ENCODE measurements at regions not wholly inside any gene's neighbourhood (a gene's known extent, or its start where the extent isn't known, plus 50 kb on each side); places are given as distances from the start of the nearest gene placed in this dataset.
"Not testable (repeated sequence)": the region's sequence is repeated elsewhere in the genome, so short reads cannot be mapped to it uniquely, and the experiment has no call there.

- DNase-seq (ENCODE audit: low read depth in 2 of 2), result no peak
Measured at GRCh38 chr5:125891061-125891725, 532.0 kb upstream of the GRAMD2B start.

GRCh38 chr5:125894383-125894782 lies 528.8 kb upstream of the GRAMD2B start:
- DNase-seq (ENCODE audit: low read depth in 2 of 2), result no peak

DNA sequence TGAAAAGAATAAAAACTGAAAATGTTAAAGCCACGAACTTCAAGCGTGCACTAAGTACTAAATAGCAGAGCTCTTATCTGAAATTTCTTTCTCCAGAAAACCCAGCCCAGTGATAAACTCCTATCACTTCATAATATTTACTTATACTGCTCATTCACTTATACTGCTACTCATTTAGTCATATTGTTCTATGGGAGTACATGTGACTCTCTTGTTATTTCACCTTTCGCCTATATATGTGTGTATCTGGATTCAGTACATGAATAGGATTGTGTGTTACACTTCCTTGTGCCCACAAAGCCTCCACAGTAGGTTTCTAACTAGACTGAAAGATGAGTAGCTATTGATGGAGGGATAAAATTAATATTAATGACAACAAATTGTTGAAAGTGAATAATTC lies 526.8 kb upstream of the GRAMD2B start:
- DNase-seq (ENCODE audit: low read depth in 2 of 2), result no peak

- no peak for DNase-seq (ENCODE audit: low read depth in 2 of 2)
Measured at GRCh38 chr5:125897089-125897488, 526.1 kb upstream of the GRAMD2B start.

- no peak for DNase-seq (ENCODE audit: low read depth in 2 of 2)
Measured at GRCh38 chr5:125898851-125899405, 524.3 kb upstream of the GRAMD2B start.

GRCh38 chr5:125912028-125912427 lies 511.2 kb upstream of the GRAMD2B start:
- no peak for DNase-seq (ENCODE audit: low read depth in 2 of 2)

DNA sequence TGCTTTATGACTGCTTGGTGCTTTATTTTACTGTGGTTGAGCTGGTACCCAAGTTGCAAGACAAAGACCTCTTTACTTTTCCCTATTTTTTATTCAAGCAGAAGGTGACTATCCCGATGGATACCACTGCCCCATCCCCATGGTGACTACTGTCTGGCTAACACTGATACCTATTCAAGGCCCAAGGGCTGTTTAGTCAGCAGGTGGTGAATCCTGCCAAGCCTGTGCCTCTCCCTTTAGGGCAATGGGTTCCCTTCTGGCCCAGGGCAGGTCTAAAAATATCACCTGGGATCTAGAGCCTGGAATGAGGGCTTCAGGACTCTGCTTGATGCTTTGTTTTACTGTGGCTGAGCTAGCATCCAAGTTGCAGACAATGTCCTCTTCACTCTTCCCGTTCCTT lies 510.0 kb upstream of the GRAMD2B start:
- DNase-seq (ENCODE audit: low read depth in 2 of 2), result no peak

GRCh38 chr5:125914471-125914870 lies 508.7 kb upstream of the GRAMD2B start:
- no peak for DNase-seq (ENCODE audit: low read depth in 2 of 2)

DNA sequence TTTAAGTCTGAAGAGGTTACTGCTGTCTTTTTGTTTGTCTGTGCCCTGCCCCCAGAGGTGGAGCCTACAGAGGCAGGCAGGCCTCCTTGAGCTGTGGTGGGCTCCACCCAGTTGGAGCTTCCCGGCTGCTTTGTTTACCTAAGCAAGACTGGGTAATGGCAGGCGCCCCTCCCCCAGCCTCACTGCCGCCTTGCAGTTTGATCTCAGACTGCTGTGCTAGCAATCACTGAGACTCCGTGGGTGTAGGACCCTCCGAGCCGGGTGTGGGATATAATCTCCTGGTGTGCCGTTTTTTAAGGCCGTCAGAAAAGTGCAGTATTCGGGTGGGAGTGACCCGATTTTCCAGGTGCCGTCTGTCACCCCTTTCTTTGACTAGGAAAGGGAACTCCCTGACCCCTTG lies 499.3 kb upstream of the GRAMD2B start:
- not testable (repeated sequence) for DNase-seq (ENCODE audit: low read depth in 2 of 2)

DNA sequence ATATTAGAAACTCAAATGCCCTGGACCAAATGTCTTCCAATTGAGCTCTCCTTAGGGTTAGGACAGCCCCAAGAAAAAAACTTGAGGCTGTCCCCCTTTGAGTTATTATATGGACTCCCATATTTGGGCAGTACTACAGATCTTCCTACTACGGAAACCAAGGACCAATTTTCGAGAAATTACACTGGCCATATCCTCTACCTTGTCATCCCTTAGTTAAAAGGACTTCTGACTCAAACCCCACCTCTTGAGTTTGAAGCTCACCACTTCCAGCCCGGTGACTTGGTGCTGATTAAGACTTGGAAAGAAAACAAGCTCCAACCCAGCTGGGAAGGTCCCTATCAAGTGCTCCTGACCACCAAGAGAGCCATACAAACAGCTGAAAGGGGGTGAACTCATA lies 497.0 kb upstream of the GRAMD2B start:
- DNase-seq (ENCODE audit: low read depth in 2 of 2), result no peak

DNA sequence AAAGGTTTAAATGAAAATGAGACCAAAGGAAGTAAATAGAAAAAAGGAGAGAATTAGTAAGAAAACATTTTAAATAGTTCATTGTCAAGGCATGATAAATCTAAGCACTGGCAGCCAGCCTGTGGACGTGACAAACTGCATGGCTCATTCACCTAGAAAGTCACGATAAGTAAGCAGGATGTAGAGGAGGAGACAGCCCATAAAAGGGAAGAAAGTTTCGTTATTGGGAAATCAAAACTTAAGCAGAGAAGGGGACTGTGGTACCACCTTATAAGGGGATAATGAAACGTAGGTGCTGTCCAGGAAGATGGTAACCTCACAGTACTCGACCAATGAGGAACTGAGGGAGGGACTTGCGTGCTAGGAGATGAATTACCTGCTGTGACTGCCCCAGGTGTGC lies 494.5 kb upstream of the GRAMD2B start:
- DNase-seq (ENCODE audit: low read depth in 2 of 2), result no peak

DNA sequence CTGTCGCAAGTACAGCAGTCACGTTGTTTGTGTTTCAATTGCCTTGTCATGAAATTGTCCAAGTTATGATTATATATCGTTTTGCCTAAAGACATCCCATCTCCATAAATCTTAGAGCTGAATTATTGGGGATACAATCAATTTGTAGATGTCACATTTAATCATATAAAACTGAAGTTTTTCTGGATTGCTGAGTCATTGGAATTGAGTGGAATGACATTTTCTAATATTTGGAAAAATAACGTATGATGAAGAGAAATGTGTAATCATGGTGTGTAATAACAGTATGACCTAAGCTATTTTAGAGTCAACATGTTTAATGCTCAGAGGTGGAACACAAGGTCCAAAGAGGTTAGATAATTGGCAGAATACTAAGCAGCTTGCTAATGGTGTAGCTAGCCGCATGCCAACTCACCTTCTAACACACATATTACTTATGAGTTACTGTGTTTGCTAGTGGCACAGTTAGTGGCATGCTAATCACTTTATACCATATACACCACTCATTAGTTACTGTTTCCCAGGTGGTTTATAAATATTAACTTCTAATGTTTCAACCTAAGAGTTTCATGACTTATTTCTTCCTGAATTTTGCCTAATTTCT lies 473.1 kb upstream of the GRAMD2B start:
- DNase-seq (ENCODE audit: low read depth in 2 of 2), result peak in 1 of 2 donors; percentile 8

- no peak for DNase-seq (ENCODE audit: low read depth in 2 of 2)
Measured at GRCh38 chr5:125961150-125961549, 462.1 kb upstream of the GRAMD2B start.

GRCh38 chr5:125965577-125965976 lies 457.6 kb upstream of the GRAMD2B start:
- no peak for DNase-seq (ENCODE audit: low read depth in 2 of 2)

GRCh38 chr5:125967576-125967975 lies 455.6 kb upstream of the GRAMD2B start:
- no peak for DNase-seq (ENCODE audit: low read depth in 2 of 2)

DNA sequence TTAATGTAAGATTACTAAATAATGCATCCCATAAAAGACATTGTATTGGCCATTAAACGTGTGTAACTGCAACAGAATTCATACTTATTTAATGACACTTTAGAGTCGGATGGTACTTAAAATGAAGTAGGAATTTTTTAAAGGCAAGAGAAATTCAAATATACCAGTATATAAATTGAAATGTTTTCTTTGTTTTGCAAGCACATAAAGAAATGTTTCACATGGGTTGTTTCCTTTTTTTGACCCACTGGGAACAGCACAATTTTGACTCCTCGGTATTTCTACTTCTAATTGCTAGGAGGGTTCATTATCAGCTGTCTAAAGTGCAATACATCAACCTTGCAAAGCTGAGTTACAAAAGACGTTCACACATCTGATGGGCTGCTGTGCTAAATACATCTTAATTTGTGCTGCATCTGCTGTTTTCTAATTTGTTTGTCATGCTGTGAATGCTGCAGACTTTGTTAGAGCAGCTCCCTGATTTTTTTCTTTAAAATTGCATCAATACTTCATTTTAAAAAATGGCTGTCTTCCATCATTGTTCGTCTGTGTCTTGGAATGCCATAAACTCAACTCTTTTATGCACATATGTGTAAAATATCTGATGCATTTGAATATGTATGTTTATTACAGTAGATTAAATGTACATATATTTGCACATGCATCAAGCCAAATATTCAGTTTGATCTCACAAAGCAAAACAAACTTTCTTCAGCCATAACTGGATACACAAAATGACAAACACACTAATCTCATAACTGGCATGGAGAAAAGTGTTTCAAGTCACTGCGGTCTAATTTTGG lies 454.0 kb upstream of the GRAMD2B start:
- no peak for DNase-seq (ENCODE audit: low read depth in 2 of 2)

- no peak for DNase-seq (ENCODE audit: low read depth in 2 of 2)
Measured at GRCh38 chr5:125969814-125970171, 453.4 kb upstream of the GRAMD2B start.

- no peak for DNase-seq (ENCODE audit: low read depth in 2 of 2)
Measured at GRCh38 chr5:125970631-125971307, 452.4 kb upstream of the GRAMD2B start.

GRCh38 chr5:125972706-125973105 lies 450.5 kb upstream of the GRAMD2B start:
- DNase-seq (ENCODE audit: low read depth in 2 of 2), result no peak

DNA sequence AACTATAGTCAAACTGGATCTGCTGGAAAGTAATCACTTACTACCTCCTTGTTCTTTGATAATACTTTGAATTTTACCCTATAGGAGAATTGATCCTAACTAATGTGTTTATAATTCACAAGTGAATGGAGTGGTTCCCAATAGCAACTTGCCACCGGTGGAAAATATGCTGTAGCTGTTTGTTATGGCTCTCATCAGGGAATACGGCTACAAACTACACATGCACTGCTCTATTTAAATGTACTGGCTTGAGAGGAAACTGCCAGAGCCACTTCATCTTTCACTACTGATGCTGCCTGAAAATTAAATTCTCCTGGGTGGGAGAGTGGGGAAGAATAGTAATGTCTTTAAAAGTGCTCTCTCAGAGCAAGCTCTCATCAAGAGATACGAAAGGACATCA lies 448.5 kb upstream of the GRAMD2B start:
- DNase-seq (ENCODE audit: low read depth in 2 of 2), result no peak

GRCh38 chr5:125976421-125977000 lies 446.7 kb upstream of the GRAMD2B start:
- no peak for DNase-seq (ENCODE audit: low read depth in 2 of 2)

DNA sequence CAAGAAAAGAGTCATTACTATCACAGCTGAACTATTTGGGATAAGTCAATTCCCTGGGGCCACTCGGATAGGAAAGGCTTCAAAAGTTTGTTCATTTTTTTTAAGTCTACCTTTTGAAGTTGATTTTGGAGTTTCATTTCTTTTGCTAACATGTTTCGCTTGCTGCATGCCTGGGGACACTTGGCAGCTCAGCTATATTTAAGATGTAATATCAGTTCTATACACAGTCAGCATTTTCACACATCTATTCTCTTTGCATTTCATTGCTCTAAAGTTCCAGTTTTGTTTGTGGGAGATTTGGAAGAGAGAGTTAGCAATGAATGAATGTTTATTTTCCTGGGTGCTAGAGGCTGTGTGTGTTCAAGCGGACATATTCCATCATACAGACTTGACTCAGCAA lies 445.2 kb upstream of the GRAMD2B start:
- no peak for DNase-seq (ENCODE audit: low read depth in 2 of 2)
